Fibroblast of the aortic adventitia (primary cell): ENCODE measurements at regions not wholly inside any gene's neighbourhood (a gene's known extent, or its start where the extent isn't known, plus 50 kb on each side); places are given as distances from the start of the nearest gene placed in this dataset.
A peak's percentile ranks its signal among the peaks of the same experiment; 100 is the strongest.

Experiments used
- DNase-seq: peaks from one replicate; pipeline ENCODE4 v3.0.0-alpha.2; 2010; ENCODE audit warnings: low read depth
- H3K4me3 ChIP-seq: 2 replicates; pipeline ENCODE4 v1.5.1; 2011; ENCODE audit warnings: low read depth, mild to moderate bottlenecking, control low read depth, low read length, moderate library complexity
- TF ChIP-seq, protein P1 (sequence below): IDR thresholded peaks from 2 replicates; pipeline ENCODE4 v1.5.1; 2011; ENCODE audit warnings: mild to moderate bottlenecking, low read length, control low read depth, inconsistent platforms; ENCODE audit not compliant: insufficient read depth

DNA sequence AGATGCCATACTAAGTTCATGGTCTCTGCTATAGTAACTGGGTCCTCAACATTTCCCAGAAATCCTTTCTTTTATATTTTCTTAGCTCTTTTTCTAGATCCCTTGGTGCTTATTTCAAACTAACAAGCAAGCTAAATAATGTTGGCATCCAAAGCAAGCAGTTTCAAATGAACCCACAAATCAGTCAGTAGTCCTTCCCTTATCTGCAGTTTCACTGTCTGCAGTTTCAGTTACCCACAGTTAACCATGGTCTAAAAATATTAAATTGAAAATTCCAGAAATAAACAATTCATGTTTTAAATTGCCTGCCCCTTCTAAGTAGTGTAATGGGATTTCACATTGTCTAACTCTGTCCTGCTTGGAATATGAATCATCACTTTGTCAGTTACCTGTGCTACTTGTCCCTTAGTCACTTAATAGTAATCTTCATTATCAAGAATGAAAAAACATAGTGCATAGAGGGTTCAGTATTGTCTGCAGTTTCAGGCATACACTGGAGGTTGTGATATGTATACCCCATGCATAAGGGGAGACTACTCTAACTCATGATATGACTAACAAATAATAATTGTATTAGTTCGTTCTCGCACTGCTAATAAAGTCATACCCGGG, 633.7 kb downstream of the MECOM start:
- H3K4me3 ChIP-seq: no peak overlapping the region
- DNase-seq: no peak
- TF ChIP-seq, protein P1, sequence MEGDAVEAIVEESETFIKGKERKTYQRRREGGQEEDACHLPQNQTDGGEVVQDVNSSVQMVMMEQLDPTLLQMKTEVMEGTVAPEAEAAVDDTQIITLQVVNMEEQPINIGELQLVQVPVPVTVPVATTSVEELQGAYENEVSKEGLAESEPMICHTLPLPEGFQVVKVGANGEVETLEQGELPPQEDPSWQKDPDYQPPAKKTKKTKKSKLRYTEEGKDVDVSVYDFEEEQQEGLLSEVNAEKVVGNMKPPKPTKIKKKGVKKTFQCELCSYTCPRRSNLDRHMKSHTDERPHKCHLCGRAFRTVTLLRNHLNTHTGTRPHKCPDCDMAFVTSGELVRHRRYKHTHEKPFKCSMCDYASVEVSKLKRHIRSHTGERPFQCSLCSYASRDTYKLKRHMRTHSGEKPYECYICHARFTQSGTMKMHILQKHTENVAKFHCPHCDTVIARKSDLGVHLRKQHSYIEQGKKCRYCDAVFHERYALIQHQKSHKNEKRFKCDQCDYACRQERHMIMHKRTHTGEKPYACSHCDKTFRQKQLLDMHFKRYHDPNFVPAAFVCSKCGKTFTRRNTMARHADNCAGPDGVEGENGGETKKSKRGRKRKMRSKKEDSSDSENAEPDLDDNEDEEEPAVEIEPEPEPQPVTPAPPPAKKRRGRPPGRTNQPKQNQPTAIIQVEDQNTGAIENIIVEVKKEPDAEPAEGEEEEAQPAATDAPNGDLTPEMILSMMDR: no peak

DNA sequence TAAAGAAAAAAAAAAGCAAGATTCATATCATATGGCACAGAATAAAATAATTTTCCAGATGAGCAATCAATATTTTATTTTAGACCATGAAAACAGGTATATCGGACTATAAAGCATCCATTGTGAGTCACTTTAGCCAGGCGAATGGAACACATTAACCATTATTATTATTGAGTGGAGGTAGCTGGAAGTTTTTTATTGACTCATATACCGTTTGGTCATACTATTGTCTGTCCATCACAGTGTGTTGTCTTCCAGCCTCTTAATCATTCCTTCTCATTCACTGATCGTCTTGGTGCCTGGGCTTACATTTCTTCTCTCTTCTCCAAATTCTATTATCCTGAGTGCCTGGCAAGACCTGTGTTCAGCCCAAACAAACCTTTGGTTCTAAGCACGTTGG, 634.8 kb downstream of the MECOM start:
- DNase-seq: no peak
- TF ChIP-seq, protein P1: no peak
- H3K4me3 ChIP-seq: no peak overlapping the region

DNA sequence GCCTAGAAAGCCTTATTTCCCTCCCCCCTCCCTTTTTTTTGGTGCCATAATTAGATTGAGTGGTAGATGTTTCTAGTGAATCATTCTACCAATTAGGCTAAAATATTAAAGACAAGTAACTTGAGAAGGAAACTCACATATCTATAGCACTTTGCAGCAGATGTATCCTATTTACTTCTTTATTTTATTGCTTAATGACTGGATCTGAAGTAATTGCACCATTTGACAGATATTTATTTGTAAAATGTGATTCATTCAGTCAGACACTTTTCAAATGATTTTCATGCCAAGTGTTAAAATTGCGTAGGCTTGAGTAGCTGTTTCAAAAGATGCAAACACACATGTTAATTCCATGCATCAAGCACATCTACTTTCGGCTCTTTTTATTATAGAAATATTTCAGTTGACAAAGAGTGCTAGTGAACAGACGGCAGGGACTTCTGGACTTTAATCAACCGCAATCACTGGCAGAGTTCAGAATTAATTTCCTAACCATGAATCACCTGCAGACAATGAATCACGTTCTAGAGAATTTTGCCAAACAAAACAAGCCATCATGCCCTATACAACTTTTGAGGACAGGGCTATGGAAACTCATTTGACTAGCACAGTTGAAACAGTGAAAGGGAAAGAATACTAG, 636.8 kb downstream of the MECOM start:
- TF ChIP-seq, protein P1: no peak
- DNase-seq: peak; percentile 97
- peak overlapping the region; percentile 47 for H3K4me3 ChIP-seq

DNA sequence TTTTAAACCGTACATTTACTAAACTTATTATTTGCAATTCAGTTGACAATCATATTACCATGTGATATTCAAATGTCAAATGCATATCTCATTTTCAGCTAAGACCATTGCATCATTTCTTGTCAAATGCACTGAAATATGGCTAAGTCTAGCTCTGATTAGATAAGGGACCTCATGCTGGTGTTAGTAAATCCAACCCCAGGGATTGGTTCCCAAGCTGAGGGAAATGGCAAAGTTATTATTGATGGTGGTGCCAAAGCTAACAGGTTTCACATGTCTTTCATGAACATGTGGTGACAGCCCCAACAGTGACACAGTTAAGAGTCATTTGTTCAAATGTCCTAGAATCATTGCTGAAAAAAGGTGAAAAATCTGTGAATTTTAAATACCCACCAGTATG, 641.1 kb downstream of the MECOM start:
- no peak overlapping the region for H3K4me3 ChIP-seq
- DNase-seq: peak; percentile 57
- TF ChIP-seq, protein P1: no peak

DNA sequence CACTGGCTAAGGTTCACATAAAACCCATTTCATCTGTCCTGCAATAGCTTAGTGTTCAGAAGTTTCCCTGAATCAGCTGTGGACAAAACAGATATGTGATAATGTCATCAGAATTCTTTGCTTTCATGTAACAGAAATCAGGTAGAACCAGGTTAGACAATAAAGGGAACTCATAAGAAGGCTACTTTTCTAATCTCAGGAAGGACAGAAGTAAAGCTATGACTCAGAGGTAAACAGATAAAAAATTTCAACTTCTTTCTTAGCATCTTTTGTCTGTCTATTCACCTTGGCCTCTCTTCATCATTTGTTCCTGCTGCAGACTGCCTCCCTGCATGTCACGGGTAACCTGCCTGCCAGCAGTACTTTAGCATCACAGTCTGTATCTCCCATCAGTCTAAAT, 643.1 kb downstream of the MECOM start:
- no peak for DNase-seq
- TF ChIP-seq, protein P1: no peak
- H3K4me3 ChIP-seq: no peak overlapping the region

DNA sequence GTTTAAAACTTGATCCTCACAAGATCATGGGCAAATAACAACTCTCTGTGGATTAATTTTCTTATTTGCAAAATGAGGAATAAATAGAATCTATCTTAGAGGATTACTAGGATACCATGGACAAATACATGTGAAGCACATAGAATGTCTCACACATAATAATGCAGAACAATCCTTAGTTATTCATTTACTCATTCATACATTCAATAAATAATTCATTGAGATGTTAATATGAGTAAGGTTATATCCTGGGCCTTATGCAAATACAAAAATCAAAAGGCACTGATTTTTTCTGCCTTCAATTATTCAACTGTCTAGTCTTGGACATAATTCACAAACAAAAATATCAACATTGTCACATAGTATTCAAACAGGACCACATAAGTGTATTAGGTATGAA, 654.1 kb downstream of the MECOM start:
- no peak overlapping the region for H3K4me3 ChIP-seq
- DNase-seq: no peak
- TF ChIP-seq, protein P1: no peak

DNA sequence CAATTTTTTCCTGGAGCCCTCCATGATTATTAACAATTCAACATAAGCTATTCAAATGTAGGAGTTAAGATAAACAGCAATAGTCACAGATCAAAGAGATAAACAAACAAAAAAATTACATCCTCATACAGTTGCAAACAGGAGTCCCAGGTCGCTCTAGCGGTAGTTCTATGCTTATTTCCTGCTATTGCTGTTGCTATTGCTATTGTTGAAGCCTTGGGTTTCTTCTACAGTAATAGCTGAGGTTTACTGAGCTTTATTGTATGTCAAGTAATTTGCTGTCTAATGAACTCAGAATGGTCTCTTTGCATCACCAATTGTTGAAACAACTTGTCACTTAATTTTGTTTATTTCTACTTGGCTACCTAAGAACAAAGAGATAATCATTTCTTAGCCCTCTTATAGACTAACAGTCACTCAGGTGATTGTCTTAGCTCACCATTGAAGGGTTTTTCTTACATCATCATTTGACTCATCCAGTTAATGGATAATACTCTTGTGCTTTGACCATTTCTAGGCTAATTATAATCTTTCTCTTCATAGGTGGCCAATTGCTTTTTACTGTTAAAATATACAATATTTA, 654.6 kb downstream of the MECOM start:
- DNase-seq: no peak
- no peak overlapping the region for H3K4me3 ChIP-seq
- TF ChIP-seq, protein P1: no peak
